ENCODE measurements at regions not wholly inside any gene's neighbourhood (a gene's known extent, or its start where the extent isn't known, plus 50 kb on each side); places are given as distances from the start of the nearest gene placed in this dataset.

- no peak for TF ChIP-seq CTCF (IDR thresholded peaks at IDR 0.05; ENCODE audit: low read depth, low read length)
- no peak overlapping the region for H3K4me3 ChIP-seq (ENCODE audit: low read depth, low read length)
Observed at GRCh38 chr6:56752534-56752933, 109.8 kb upstream of the DST start.

- no peak for TF ChIP-seq CTCF (IDR thresholded peaks at IDR 0.05; ENCODE audit: low read depth, low read length)
- no peak overlapping the region for H3K4me3 ChIP-seq (ENCODE audit: low read depth, low read length)
Observed at GRCh38 chr6:56752009-56752408, 109.3 kb upstream of the DST start.

- no peak overlapping the region for H3K4me3 ChIP-seq (ENCODE audit: low read depth, low read length)
- no peak for TF ChIP-seq CTCF (IDR thresholded peaks at IDR 0.05; ENCODE audit: low read depth, low read length)
Observed at GRCh38 chr6:56751604-56752003, 108.9 kb upstream of the DST start.

- H3K4me3 ChIP-seq (ENCODE audit: low read depth, low read length): no peak overlapping the region
- no peak for TF ChIP-seq CTCF (IDR thresholded peaks at IDR 0.05; ENCODE audit: low read depth, low read length)
Observed at GRCh38 chr6:56750686-56751085, 108.0 kb upstream of the DST start.

GRCh38 chr6:56749632-56750151 is 107.0 kb upstream of the DST start:
- no peak for TF ChIP-seq CTCF (IDR thresholded peaks at IDR 0.05; ENCODE audit: low read depth, low read length)
- no peak overlapping the region for H3K4me3 ChIP-seq (ENCODE audit: low read depth, low read length)

- no peak for TF ChIP-seq CTCF (IDR thresholded peaks at IDR 0.05; ENCODE audit: low read depth, low read length)
- no peak overlapping the region for H3K4me3 ChIP-seq (ENCODE audit: low read depth, low read length)
Observed at GRCh38 chr6:56746767-56747504, 104.2 kb upstream of the DST start.

- TF ChIP-seq CTCF (IDR thresholded peaks at IDR 0.05; ENCODE audit: low read depth, low read length): no peak
- no peak overlapping the region for H3K4me3 ChIP-seq (ENCODE audit: low read depth, low read length)
Observed at GRCh38 chr6:56745971-56746370, 103.3 kb upstream of the DST start.

Data from WI38 (cell line).